ENCODE measurements at regions not wholly inside any gene's neighbourhood (a gene's known extent, or its start where the extent isn't known, plus 50 kb on each side); places are given as distances from the start of the nearest gene placed in this dataset.

DNA sequence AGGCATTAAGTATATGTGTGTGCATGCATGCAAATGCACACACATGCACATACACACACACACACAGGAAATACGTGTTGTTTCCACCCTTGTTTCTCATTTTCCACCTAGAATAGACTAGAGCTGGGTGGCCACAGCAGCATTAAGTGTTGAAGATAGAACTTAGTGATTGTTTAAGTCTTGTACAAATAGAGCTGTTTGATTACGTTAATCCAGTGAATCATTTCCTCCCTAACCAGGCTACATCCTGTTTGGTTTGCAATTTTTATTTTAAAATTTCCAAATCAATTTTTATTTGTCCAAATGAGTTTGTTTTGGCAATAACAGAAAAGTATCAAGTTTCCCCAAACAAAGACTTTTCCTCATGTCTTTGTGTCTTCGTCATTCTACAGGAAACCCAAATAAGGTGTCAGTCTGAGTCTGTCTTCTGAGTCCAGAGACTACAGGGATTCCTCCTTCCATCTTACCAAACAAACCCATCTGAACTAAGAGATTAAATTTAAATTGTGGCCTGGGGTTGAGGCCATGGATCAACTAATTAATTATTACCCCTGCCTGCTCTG lies 74.6 kb upstream of the GALNT5 start:
- Histone ChIP-seq H3K4me2 (ENCODE audit: low read depth, low read length) (no peak overlapping the region), H3K27me3 (ENCODE audit: control insufficient read depth in 1 of 2, insufficient read depth in 2 of 2, low read length in 2 of 2) (no peaks in the 10 kb centered on the region), H3K4me3 (replicated peaks in 1 of 3; ENCODE audit: insufficient read depth in 1 of 3, low read depth in 2 of 3, low read length in 3 of 3) (no peak overlapping the region), H4K20me1 (ENCODE audit: insufficient read depth, low read length) (no peaks in the 10 kb centered on the region), H3K9me3 (ENCODE audit: low read length) (no peaks in the 10 kb centered on the region), H3K9ac (ENCODE audit: insufficient read depth, low read depth, low read length) (no peak overlapping the region), H2AFZ (ENCODE audit: low read length) (no peak overlapping the region), H3K4me1 (ENCODE audit: insufficient read depth, low read length) (no peaks in the 10 kb centered on the region), H3K36me3 (replicated peaks in 1 of 2; ENCODE audit: control insufficient read depth in 1 of 2, insufficient read depth in 2 of 2, low read length in 2 of 2) (no peaks in the 10 kb centered on the region), H3K27ac (ENCODE audit: extremely low read length, insufficient read depth, low read length) (no peak overlapping the region), H3K79me2 (ENCODE audit: insufficient read depth, low read length) (no peaks in the 10 kb centered on the region)
- CTCF ChIA-PET (ENCODE audit: low intra/inter-chr PET ratio, low total read pairs): no interaction called here
- POLR2A ChIA-PET: no interaction called here
- TF ChIP-seq GTF3A (CRISPR knock-in tag; conservative IDR thresholded peaks at IDR 0.05): no peak
- no peak for TF ChIP-seq ZNF841 (CRISPR knock-in tag; IDR thresholded peaks at IDR 0.05; ENCODE audit: borderline replicate concordance)
- no peak for TF ChIP-seq REPIN1 (CRISPR knock-in tag; IDR thresholded peaks at IDR 0.05; ENCODE audit: borderline replicate concordance, low read depth)
- TF ChIP-seq, protein P1, sequence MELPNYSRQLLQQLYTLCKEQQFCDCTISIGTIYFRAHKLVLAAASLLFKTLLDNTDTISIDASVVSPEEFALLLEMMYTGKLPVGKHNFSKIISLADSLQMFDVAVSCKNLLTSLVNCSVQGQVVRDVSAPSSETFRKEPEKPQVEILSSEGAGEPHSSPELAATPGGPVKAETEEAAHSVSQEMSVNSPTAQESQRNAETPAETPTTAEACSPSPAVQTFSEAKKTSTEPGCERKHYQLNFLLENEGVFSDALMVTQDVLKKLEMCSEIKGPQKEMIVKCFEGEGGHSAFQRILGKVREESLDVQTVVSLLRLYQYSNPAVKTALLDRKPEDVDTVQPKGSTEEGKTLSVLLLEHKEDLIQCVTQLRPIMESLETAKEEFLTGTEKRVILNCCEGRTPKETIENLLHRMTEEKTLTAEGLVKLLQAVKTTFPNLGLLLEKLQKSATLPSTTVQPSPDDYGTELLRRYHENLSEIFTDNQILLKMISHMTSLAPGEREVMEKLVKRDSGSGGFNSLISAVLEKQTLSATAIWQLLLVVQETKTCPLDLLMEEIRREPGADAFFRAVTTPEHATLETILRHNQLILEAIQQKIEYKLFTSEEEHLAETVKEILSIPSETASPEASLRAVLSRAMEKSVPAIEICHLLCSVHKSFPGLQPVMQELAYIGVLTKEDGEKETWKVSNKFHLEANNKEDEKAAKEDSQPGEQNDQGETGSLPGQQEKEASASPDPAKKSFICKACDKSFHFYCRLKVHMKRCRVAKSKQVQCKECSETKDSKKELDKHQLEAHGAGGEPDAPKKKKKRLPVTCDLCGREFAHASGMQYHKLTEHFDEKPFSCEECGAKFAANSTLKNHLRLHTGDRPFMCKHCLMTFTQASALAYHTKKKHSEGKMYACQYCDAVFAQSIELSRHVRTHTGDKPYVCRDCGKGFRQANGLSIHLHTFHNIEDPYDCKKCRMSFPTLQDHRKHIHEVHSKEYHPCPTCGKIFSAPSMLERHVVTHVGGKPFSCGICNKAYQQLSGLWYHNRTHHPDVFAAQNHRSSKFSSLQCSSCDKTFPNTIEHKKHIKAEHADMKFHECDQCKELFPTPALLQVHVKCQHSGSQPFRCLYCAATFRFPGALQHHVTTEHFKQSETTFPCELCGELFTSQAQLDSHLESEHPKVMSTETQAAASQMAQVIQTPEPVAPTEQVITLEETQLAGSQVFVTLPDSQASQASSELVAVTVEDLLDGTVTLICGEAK (IDR thresholded peaks at IDR 0.05): no peak
- TF ChIP-seq, protein P1 (CRISPR knock-in tag; IDR thresholded peaks at IDR 0.05): no peak
- no peak for TF ChIP-seq ZEB1 (IDR thresholded peaks at IDR 0.05; ENCODE audit: insufficient replicate concordance, low read depth)
- no peak for TF ChIP-seq JDP2 (CRISPR knock-in tag; IDR thresholded peaks at IDR 0.05; ENCODE audit: borderline replicate concordance)
- no peak for DNase-seq (ENCODE audit: low spot score)
- ATAC-seq: no peak
- intact Hi-C loops (cut with micrococcal nuclease; ENCODE audit: unreplicated experiment): no loop called here
- BruUV-seq (replicated peaks): no TSS peak
- in situ Hi-C loops (cut with HindIII; ENCODE audit: extremely low pct_ligation_motif_present, low pct_unique_long_range_greater_than_20kb): loop anchor here (25.0 kb wide), 1 partner anchor 846 kb away; the partner anchor contains the start of gene NR4A2
- 5% methylated on average over 3 of the region's 3 CpGs for WGBS (ENCODE audit: low lambda C conversion rate)
- FAIRE-seq: no peak

All from HepG2 (cell line).